HG03378 (cell line): ENCODE measurements at regions not wholly inside any gene's neighbourhood (a gene's known extent, or its start where the extent isn't known, plus 50 kb on each side); places are given as distances from the start of the nearest gene placed in this dataset.

Experiments
- ATAC-seq: cut with Tn5 transposase; IDR thresholded peaks from one replicate; pipeline ENCODE4 v1.9.1; 2021; ENCODE audit warnings: mild to moderate bottlenecking, moderate library complexity; ENCODE audit not compliant: unreplicated experiment

DNA sequence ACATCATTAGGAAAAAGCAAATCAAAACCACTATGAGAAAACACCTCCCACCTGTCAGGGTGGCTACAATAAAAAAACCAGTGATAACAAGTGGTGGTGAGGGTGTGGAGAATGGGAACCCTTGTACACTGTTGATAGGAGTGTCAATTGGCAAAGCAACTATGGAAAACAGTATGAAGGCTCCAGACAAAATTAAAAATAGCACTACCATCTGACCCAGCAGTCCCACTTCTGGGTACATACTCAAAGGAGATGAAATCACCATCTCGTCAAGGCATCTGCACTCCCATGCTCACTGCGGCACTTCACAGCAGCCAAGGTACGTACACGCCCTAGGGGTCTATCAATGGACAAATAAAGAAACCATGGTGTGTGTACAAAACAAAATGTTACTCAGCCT lies 715.1 kb downstream of the UQCRFS1 start:
- no peak for ATAC-seq

GRCh38 chr19:28497137-28497536 lies 715.8 kb downstream of the UQCRFS1 start:
- ATAC-seq = no peak

- ATAC-seq = no peak
Measured at GRCh38 chr19:28495046-28495445, 717.9 kb downstream of the UQCRFS1 start.

DNA sequence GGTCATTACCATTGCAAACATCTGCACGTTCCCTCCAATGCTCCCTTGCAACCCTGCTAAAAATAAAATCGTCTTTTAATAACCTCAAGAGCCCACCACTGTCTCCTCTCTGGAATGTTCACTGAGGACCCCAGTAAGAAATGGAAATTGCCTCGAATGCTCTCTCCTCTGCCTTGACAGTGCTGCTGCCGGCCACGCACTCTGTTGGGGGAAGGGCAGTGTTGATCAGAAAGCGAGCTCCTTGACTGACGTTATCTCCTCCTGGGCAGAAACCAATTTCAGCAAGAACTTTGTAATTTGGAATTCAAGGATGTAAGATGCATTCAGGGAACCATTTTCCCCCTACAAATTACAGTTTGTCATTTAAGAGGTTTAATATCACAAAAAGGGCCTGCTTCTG lies 718.5 kb downstream of the UQCRFS1 start:
- ATAC-seq = no peak

GRCh38 chr19:28493884-28494283 lies 719.1 kb downstream of the UQCRFS1 start:
- ATAC-seq = no peak

GRCh38 chr19:28492621-28493020 lies 720.3 kb downstream of the UQCRFS1 start:
- no peak for ATAC-seq

DNA sequence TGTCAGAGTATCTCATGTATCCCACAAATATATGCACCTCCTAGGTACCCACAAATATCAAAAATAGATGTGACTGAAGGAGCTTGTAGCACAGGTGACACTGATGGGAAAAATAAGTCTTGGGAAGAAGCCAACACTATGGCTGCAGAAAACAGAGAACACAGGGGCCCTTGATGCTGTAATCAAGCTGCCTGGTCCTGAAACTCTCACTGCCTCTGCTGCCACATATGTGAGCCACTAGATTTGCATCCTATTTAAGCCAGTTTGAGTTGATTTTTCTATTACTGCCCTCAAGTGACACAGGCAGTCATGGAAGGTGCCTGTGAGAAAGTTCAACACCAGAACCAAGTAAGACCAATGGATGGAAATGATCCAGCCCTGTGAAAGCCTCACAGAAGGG lies 720.8 kb downstream of the UQCRFS1 start:
- ATAC-seq = no peak

- no peak for ATAC-seq
Measured at GRCh38 chr19:28489776-28490175, 723.2 kb downstream of the UQCRFS1 start.

- ATAC-seq = no peak
Measured at GRCh38 chr19:28489126-28489660, 723.8 kb downstream of the UQCRFS1 start.

DNA sequence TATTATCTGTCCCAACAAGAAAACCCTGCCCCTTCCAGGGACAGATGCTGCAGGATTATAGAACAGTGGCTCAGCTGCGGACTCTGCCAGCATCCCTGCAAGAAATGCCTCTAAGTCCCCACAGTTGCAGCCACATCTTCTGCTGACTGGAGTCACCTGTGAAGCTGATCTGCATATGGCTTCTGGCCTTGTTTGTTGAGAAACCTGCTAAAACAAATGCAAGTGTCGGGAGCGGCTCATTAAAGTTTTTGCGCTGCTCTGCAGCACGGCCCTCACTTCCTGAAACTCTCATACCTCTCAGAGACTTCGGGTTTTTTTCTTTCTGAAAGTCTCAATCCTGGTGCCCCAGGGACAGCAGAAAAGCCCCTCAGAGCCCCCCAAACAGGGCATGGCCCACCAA lies 725.0 kb downstream of the UQCRFS1 start:
- ATAC-seq = no peak

DNA sequence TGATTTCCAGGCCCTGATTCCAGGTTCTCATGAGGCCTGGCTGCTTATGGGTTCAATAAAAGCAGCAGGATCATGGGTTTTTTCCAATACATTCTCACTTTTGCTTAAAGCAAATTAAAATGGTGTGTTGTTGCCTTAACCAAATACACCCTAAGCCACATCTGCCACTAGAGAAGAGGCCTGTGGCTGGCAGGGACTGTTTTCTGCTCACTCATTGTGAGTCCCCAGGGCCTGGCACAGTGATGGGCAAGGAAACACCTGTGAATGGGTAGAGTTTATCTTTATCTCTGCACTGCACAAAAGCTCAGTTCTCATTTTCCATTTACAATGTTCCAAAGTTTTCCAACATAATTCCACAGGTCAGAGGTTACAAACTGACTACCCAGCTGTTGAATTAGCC lies 726.0 kb downstream of the UQCRFS1 start:
- ATAC-seq = no peak

DNA sequence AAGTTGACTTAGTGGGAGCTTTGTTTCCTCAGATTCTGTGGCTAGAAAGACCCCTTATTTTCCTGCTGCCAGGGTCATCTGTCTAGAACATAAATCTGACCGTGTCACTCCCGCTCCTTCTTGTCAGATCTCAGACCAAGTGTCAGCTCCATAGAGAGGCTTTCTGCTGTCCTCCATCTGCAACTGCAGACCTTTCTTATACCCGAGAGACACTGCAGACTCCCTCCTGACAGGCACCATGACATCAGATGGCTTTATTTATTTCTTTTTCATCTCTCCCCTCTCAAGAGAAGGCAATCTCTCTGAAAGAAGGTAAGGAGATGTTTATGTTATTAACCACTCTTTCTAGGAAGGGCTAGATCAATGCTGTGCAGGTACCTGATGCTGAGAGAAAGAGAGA lies 726.5 kb downstream of the UQCRFS1 start:
- ATAC-seq = no peak

DNA sequence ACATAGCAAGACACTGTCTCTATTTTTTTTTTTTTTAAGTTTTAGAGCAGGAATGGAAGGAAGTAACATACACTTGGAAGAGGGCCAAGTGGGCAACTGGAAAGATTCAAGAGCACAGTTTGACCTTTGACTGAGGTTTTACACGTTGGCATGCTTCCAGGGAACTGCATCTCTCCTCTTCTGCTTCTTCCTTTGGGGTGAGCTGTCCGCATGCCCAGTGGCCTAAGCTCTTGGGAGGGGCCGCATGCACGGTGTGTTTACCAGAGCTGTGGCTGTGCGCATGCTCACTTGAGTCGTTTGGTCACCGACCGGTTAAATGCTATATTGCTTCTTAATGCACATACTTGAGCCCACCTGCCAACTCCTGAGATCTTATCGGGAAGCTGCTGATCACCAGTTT lies 727.7 kb downstream of the UQCRFS1 start:
- ATAC-seq = no peak

DNA sequence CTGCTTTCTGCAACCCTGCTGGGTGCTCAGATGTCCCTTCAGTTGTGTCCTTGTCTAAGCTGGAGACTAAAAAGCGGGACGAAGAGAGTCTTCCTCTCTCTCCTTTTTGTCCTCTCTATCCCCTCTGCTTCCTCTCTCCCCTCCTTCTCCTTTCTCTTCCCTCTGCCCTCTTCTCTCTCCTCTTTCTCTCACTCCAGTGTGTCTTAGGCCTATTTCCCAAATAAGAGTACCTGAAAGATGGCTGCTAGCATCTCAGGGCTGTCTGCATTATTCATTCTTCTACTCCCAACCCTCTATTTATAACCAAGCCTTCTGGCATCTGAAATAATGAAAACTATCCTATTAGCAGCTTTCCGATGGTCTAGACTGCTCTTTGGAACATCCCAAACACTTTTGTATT lies 729.8 kb downstream of the UQCRFS1 start:
- ATAC-seq = no peak

DNA sequence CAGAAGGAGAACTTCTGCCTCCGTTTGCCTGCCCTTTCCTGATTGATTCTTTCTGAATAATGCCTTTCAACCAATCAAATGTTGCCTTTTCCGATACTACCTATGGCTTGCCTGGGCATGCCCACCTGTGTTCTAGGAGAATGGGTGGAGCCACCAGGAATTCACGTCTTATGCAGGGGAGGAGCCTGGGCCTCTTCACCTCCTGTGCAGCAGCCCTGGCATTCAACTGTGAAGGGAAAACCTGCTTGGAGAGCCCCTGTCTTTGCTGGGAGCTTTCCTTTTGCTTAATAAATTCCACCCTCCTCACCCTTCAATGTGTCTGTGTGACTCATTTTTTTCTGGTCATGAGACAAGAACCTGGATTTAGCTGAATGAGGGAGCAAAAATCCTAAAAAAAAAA lies 730.7 kb downstream of the UQCRFS1 start:
- ATAC-seq = no peak

DNA sequence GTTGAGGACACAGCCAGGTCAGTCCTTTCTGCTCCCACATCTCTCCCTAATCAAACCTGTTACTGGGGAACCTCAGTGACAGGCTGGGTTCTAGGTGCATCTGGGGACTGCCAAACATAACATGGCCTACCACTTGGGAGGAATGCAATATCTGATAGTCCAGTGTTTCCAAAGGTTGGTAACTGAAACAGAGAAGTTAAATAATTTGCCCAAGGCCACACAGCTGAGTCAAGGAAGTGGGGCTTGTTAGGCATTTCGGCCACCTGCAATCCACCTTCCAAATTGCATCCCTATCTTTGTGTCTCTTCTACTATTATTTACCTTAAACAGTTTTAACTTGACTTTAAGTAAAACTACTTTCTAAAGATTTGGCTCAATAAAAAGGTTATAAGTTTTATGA lies 731.3 kb downstream of the UQCRFS1 start:
- no peak for ATAC-seq

DNA sequence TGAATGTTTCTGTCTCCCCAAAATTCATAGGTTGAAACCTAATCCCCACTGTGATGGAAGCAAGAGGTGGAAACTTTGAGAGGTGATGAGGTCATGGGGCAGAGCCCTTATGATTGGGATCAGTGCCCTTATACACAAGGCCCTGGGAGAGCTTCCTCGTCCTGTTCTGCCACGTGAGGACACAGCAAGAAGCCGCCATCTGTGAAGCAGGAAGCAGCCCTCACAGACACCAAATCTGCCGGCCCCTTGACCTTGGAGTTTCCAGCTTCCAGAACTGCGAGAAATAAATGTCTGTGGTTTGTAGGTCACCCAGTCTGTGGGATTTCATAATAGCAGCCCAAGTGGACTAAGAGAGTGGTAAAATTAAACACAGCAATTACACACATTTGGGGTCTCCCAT lies 737.4 kb downstream of the UQCRFS1 start:
- ATAC-seq = no peak

DNA sequence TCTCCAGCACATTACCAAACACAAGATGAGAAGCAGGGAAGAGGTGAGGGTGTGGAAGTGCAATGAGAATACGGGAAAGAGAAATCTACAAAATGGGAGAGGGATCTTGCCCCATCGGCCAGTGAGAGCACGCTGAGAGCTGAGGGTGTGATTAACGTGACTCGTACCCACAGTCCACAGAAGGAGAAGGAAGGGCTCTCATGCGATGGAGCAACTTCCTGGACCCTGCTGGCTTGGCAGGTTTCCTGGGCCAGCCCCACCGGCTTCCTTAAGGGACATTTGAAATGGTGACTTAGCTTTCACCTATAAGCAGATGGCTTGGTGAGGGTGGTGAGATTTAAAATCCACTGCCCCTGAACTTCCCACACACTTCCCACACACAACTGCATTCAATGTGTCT lies 740.1 kb downstream of the UQCRFS1 start:
- ATAC-seq = no peak

DNA sequence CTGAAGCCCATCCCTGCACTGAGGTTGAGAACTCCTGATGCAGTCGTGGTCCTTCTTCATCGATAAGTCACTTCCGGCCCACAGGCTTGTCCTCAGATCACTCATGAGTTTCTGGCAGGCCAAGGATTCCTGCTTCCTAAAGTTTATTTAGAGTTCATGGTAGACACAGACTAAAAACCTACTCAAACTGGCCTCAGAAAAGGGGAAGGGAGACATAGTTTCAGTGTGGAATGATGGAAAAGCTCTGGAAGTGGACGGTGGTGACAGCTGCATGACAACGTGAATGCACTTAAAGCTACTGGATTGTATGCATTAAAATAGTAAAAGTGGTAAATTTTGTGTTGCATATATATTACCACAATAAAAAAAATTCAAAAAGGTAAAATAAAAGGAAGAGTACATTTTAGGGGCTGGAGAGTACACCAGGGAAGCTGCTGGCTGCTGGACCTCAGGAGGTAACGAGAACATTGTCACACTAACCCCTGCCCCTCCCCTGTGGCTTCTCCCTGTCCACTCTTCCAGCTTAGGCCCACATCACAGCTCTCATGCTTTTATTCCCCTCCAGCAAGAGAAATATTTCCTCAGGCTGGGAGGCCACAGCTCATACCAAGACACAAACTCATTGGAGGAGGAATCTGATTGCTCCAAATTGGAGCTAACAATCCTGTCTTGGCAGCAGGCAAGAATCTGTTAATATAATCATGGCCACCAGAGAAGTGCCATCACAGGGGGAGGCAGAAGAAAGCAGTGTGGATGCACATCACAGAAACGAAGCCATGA lies 741.0 kb downstream of the UQCRFS1 start:
- no peak for ATAC-seq

- ATAC-seq = no peak
Measured at GRCh38 chr19:28469544-28469943, 743.4 kb downstream of the UQCRFS1 start.

DNA sequence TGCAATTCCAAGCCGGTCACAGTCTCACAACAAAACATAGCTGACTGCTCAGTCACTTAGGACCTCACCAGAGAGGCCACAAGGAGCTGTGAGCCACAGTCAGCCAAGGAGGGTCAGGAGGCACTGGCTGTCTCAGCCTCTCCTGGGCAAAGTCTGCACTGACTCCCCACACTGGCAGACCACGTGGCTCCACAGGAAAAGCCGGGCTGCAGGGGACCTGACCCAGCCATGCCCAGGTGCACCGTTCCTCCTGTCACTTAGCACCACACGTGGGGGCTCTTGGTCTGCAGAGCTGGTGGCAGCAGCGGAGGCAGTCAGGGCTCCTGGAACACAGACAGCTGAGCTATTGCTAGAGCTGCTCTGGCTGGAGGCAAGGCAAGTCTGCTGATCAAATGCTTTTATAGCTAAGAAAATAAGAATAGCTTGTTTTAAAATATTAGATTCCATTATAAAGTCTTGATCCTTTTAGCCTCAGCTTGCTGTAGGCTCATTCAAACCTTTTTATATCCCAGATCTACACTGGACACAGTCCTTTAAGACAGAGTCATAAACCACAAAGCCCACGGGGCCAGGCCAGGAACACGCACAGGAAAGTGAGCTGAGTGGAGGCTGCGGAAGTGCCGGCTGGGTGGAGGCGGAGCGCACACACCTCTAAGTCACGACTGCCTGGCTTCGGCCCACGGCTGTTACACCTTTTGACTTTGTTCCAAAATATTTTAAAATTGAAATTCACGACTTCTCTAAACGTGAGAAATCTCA lies 744.1 kb downstream of the UQCRFS1 start:
- no peak for ATAC-seq
